CD4-positive, alpha-beta T cell treated with Interleukin-6 at 100 ng/mL for 8 hours (primary cell): ENCODE measurements at regions not wholly inside any gene's neighbourhood (a gene's known extent, or its start where the extent isn't known, plus 50 kb on each side); places are given as distances from the start of the nearest gene placed in this dataset.
"Not testable (repeated sequence)": the region's sequence is repeated elsewhere in the genome, so short reads cannot be mapped to it uniquely, and the experiment has no call there.

Experiments
- DNase-seq: peaks from one replicate; pipeline ENCODE4 v3.0.0-alpha.2; 2020; ENCODE audit warnings: mixed read lengths, low spot score

DNA sequence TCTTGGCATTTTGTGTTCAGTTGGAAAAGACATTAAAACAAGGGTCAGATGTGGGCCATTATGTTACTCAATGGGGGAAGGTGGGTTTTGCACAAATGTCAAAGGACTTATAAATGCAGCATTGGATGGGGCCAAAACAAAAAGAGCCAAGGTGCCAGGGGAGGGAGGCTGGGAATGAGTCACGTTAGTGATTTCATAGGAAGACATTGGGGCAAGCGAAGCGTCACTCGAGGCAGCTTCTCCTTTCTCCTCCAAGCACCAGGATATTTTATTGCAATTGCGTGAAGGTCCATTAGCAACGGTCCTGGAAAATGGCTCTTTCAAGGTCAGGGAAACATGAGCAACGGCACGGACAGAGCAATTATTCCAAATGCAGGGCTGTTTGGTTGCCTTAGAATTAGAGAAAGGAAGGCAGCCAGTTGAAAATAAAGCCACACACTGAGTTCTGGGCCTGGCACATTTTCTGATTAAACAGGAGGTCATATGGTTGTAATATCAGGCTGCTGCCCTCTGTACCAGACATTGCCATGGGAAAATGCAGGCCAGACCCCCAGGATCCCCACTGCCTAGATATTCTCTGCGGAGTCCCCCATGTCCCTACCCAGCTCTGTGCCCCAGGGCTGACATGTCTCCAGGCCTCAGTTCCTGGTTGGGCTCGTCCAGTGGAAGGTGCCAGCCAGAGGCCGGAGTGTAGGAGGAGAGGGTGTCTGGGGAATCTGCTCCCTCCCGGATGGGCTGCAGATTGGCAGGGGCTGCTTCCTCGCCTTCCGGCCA, 63.3 kb upstream of the NANOS1 start:
- no peak for DNase-seq

GRCh38 chr10:118966850-118967125, 62.7 kb upstream of the NANOS1 start:
- DNase-seq = no peak

DNA sequence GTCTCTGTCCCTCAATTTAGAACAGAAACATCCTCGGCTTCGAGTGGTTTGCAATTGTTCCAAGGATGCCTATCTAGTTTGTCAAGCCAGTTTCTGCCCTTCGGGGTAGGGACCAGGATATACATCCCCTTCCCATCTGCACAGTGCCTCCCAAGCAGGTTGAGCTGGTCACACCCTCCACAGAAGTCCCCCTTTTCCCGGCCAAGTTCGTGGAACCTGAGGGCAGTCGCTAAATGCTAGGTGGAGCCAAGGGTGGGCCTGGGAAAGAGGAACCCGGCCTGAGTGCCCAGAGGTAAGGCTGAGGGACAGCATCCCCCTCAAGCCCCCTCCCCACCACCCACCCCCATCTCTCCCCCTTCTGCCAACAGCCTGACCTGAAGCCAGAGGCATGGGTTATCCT, 62.4 kb upstream of the NANOS1 start:
- DNase-seq = no peak

GRCh38 chr10:118968060-118968459, 61.5 kb upstream of the NANOS1 start:
- DNase-seq = no peak

- DNase-seq = no peak
These were observed 61.0 kb upstream of the NANOS1 start for GRCh38 chr10:118968482-118968881.

DNA sequence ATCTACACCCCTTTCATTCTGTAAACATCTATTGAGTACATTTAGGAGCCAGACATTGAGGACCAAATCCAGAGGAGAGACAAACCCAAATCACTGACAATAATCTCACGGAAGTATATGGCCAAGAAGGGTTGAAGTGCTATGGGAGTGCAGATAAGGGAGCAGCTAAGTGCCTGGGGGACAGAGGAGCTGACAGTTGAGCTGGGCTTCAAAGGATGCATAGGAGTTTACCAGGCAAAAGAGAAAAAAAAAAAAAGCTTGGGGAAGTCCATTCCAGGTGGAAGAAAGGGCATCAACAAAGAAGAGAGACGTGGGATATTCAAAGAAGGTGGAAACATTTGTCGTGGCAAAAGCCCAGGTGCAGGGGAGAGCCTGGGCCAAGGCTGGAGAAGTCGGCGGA, 60.5 kb upstream of the NANOS1 start:
- DNase-seq = no peak

DNA sequence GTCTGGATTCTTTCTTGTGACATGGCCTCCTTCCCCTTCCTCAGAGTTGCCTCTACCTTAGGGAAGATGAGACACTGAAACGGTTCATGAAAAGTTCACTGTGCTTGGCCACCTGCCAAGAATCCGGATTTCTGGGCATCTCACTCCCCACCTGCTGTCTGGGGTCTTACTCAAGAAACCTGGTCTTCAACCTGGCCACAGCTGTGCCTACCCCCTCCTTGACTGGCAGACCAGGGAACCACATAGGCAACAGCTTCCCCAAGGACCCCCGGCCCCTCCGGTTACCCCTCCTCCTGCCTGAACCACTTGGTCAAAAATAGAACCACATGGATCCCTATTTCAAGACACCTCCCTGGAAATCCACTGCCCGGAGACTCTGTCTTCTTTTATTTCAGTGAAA, 58.7 kb upstream of the NANOS1 start:
- DNase-seq = no peak

GRCh38 chr10:118971187-118971586, 58.3 kb upstream of the NANOS1 start:
- no peak for DNase-seq

DNA sequence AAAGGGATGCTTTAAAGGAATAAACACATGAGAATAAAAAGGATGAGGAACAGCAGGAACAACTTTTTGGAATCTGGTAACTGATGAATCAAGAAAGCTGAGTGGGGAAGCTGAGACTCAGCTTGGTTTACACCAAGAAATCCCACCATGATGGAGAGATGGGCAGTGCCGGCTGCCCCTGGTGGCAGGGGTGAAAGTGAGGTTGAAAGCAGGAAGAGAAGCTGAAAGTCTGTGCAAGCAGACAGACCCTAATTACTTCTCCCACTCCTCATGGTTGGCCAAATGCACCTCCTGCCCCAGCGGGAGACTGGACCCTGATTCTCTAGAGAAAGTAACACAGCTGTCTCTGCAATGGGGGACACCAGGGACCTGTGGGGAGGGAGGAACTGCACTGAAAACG, 57.6 kb upstream of the NANOS1 start:
- DNase-seq = no peak

- no peak for DNase-seq
These were observed 55.8 kb upstream of the NANOS1 start for GRCh38 chr10:118973744-118974143.

- DNase-seq = no peak
These were observed 54.6 kb upstream of the NANOS1 start for GRCh38 chr10:118974951-118975350.

- not testable (repeated sequence) for DNase-seq
These were observed 53.3 kb upstream of the NANOS1 start for GRCh38 chr10:118976219-118976618.

- DNase-seq = no peak
These were observed 52.4 kb upstream of the NANOS1 start for GRCh38 chr10:118977022-118977599.

DNA sequence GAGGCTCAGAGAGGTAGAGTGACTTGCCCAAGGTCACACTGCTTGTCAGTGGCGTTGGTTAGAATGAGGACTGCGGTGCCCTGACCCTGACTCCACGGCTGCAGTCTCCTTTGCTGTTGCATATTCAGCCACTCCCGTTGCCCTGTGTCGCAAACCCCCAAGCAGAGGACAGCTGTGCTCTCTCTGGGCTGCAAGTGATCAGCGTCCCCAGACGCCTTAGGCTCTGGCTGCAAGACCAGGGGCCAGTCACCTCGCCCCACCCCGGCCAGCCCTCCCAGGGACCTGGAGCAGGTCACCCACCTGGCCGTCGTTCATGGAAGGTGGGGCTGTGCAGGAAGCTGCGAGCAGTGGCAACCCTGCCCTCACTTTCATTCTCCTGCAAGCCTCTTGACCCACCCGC, 51.7 kb upstream of the NANOS1 start:
- DNase-seq = no peak

DNA sequence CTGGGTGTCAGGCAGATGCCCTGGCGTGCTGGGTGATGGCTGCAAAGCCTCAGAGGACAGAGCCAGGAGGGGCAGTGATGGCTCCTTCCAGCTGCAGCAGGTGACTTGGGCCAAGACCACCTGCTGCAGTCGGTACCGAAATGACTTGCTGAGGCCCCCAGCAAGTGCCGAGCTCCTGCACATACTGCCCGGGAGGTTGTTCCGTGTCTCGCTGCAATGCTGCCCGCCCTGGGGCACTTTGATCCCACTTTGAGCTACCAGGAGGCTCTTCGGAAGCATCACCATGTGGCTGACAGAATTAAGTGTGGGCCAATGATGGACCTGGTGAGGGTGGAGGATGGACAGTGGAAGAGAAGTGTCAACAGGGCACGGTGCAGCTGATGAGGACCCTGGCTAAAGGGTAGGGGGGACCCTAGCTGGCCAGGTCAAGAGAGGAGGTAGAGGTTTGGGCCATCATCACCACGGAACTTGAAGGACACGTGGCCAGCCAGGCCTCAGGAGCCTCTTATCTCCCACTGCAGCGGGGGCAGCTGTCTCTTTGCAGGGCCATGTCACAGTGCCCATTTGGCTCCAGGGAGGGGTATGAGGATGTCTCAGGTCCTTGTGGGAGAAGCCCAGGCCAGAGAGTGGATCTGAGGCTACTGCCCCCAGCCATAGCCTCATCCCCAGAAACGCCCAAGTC, 51.1 kb upstream of the NANOS1 start:
- no peak for DNase-seq

GRCh38 chr10:118978998-118979350, 50.5 kb upstream of the NANOS1 start:
- DNase-seq = no peak

DNA sequence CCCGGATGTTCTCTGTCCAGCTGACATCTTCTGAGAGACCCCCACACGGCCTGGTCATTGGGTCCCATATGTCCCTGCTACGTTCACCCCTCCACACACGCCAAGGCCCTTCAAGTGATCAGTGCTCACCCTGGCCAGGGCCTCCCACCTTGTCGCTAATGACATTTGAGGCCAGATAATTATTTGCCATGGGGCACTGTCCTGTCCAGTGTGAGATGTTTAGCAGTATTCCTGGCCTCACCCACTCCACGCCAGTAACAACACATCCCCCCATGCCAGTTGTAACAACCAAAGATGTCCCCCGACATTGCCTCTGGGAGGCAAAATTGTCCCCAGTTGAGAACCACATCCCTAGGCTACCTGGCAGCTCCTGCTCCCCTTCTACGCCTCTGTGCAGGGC, 49.9 kb upstream of the NANOS1 start:
- DNase-seq = no peak
